Psoas muscle (tissue), 7 donors: ENCODE measurements at regions not wholly inside any gene's neighbourhood (a gene's known extent, or its start where the extent isn't known, plus 50 kb on each side); places are given as distances from the start of the nearest gene placed in this dataset.

Experiments
- ATAC-seq, 4 donors: fragments of 200-7000 bp; cut with Tn5 transposase; one replicate each; pipeline ENCODE4 v1.9.1; 2020; ENCODE audit warnings: moderate library complexity in 3 of 4, mild to moderate bottlenecking in 2 of 4
- DNase-seq, 2 donors: peaks; one replicate each; pipeline ENCODE4 v3.0.0-alpha.2; 2020
- H3K27ac ChIP-seq: fragments of 200-600 bp; one replicate; pipeline ENCODE4 v1.8.0; 2022
- H3K27me3 ChIP-seq, 3 donors: fragments of 200-600 bp in 1 of 3; one replicate each; pipeline versions ENCODE4 v1.6.1 to v1.8.0; 2013 to 2022; ENCODE audit warnings: low read length in 2 of 3, mild to moderate bottlenecking in 2 of 3, moderate library complexity in 1 of 3; ENCODE audit not compliant: insufficient read depth in 3 of 3
- H3K36me3 ChIP-seq, 2 donors: fragments of 200-600 bp in 1 of 2; one replicate each; pipeline versions ENCODE4 v1.6.1 to v1.8.0; 2013 to 2022; ENCODE audit warnings: low read depth in 1 of 2, mild to moderate bottlenecking in 1 of 2, moderate library complexity in 1 of 2; ENCODE audit not compliant: insufficient read depth in 1 of 2
- H3K4me1 ChIP-seq: fragments of 200-600 bp; one replicate; pipeline ENCODE4 v1.8.0; 2022
- H3K4me3 ChIP-seq: fragments of 200-600 bp; one replicate; pipeline ENCODE4 v1.8.0; 2022; ENCODE audit warnings: mild to moderate bottlenecking
- H3K9me3 ChIP-seq: fragments of 200-600 bp; one replicate; pipeline ENCODE4 v1.8.0; 2022
- WGBS, 3 donors: extraction: QIAGEN DNeasy Blood & Tissue Kit; methylation state at CpG; one replicate each; pipeline versions ENCODE4 v1.1.6 to v1.1.7; 2013; 5-methylcytosine and 5-hydroxymethylcytosine counted together
- intact Hi-C, 2 donors: fragments of 100-400 bp; cut with DNase I; formaldehyde crosslinking; loops; one replicate each; pipeline versions ENCODE4 v1.11.0 to v1.14.2; 2022
- TF ChIP-seq, protein P1 (sequence below): fragments of 200-600 bp; IDR thresholded peaks from one replicate; pipeline ENCODE4 v1.8.0; 2022; ENCODE audit warnings: antibody characterized with exemption
- donor health status: healthy with polysubstance abuse.
- donor health status: DM: no; HTN: no; CAD: no; lungs with moderate emphysema.
- donor health status: Bipolar disorder and iron deficiency.
- donor health status: healthy.
- donor health status: DM: yes; HTN: yes; CAD: no.
- donor health status: DM: no; HTN: no; CAD: no.
- donor health status: DM: yes; HTN: yes; CAD: no.

DNA sequence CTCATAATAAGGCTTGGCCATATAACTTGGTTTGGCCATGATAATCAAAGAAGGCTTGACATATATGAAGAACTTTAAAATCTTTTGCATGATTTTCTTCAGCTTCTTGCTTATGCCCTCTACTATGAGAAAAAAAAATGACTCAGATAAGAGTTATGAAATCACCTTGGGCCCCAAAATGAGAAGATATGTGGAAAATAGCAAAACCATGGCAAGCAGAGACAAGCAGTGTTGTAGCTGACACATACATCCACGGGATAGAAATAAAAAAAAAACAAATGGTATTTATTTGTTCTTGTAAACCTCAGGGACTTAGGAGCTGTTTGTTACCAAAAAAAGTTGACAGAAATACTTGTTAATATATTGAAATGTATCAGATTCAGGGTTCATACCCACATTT, 614.8 kb upstream of the BCHE start:
- DNase-seq = no peak
- WGBS, 3 donors = 69 to 80% (median 73%) methylated on average over 1 of the region's 1 CpG
- intact Hi-C loops = no loop called here

DNA sequence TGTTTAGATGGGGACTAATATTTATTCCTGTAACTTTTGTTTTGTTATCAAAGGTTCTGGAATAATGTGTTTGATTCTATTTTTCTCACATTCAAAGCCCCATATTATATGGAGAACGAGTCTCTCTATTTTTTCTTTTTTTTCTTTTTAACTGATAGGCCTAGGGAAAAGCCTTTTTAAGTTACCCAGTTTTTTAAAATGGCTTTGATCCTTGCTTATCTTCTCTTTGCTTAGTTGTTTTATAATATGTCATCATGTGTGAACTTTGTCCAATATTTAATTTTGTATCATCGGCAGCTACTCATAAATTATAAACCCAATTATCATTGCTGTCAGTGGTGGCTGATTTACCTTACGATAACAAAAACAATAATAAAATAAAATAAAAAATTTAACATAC, 610.3 kb upstream of the BCHE start:
- Histone ChIP-seq H3K4me1 (no peaks in the 10 kb centered on the region), H3K36me3 (no peaks in the 10 kb centered on the region), H3K9me3 (no peaks in the 10 kb centered on the region), H3K27ac (no peak overlapping the region), H3K27me3 (no peaks in the 10 kb centered on the region), H3K4me3 (no peak overlapping the region)
- intact Hi-C loops = no loop called here
- ATAC-seq (no peak), DNase-seq (no peak)
- TF ChIP-seq, protein P1, sequence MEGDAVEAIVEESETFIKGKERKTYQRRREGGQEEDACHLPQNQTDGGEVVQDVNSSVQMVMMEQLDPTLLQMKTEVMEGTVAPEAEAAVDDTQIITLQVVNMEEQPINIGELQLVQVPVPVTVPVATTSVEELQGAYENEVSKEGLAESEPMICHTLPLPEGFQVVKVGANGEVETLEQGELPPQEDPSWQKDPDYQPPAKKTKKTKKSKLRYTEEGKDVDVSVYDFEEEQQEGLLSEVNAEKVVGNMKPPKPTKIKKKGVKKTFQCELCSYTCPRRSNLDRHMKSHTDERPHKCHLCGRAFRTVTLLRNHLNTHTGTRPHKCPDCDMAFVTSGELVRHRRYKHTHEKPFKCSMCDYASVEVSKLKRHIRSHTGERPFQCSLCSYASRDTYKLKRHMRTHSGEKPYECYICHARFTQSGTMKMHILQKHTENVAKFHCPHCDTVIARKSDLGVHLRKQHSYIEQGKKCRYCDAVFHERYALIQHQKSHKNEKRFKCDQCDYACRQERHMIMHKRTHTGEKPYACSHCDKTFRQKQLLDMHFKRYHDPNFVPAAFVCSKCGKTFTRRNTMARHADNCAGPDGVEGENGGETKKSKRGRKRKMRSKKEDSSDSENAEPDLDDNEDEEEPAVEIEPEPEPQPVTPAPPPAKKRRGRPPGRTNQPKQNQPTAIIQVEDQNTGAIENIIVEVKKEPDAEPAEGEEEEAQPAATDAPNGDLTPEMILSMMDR = no peak
- 72 to 81% (median 78%) methylated on average over 3 of the region's 3 CpGs for WGBS, 3 donors

More for the DNA sequence above, 614.8 kb upstream of the BCHE start:
- Histone ChIP-seq H3K4me1 (no peaks in the 10 kb centered on the region), H3K9me3 (no peaks in the 10 kb centered on the region), H3K27me3 (no peaks in the 10 kb centered on the region), H3K36me3 (no peaks in the 10 kb centered on the region), H3K27ac (no peak overlapping the region), H3K4me3 (no peak overlapping the region)
- TF ChIP-seq, protein P1 = no peak
- no peak for ATAC-seq

DNA sequence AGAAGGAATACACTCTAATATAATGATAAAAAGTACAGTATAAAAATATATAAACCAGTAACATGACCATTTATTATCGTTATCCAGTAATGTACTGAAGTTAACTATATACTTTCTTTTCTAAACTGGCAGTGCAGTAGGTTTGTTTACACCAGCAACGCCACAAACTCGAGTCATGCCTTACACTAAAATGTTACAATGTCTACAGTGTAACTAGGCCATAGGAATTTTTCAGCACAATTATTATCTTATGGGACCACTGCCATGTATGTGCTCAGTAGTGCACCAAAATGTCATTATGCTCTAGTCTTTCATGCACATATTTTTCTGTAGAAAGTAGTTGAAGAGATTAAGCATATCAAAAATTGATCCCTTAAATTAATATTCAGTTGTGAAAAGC, 609.8 kb upstream of the BCHE start:
- no peaks in the 10 kb centered on the region for H3K4me1 ChIP-seq
- no peak overlapping the region for H3K27ac ChIP-seq
- H3K9me3 ChIP-seq = no peaks in the 10 kb centered on the region
- H3K36me3 ChIP-seq = no peaks in the 10 kb centered on the region
- no peak for DNase-seq
- no peak for ATAC-seq
- TF ChIP-seq, protein P1 = no peak
- no peaks in the 10 kb centered on the region for H3K27me3 ChIP-seq
- WGBS, 3 donors = 59 to 72% (median 72%) methylated on average over 3 of the region's 3 CpGs
- intact Hi-C loops = no loop called here
- no peak overlapping the region for H3K4me3 ChIP-seq

DNA sequence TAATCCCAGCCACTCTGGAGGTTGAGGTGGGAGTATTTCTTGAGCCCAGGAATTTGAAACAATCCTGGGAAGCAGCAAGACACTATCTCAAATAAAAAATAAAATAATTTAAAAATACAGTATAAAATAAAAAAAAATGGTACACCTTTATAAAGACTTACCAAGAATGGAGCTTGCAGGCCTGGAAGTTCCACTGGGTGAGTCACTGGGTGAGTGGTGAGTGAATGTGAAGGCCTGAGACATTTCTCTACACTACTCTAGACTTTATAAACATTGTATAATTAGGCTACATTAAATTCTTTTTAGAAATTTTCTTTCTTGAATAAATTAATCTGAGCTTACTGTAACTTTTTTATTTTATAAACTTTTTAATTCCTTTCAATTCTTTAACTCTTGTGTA, 609.1 kb upstream of the BCHE start:
- Histone ChIP-seq H3K36me3 (no peaks in the 10 kb centered on the region), H3K27me3 (no peaks in the 10 kb centered on the region), H3K9me3 (no peaks in the 10 kb centered on the region), H3K4me3 (no peak overlapping the region), H3K4me1 (no peaks in the 10 kb centered on the region), H3K27ac (no peak overlapping the region)
- no peak for DNase-seq
- TF ChIP-seq, protein P1 = no peak
- ATAC-seq = no peak
- intact Hi-C loops = no loop called here

DNA sequence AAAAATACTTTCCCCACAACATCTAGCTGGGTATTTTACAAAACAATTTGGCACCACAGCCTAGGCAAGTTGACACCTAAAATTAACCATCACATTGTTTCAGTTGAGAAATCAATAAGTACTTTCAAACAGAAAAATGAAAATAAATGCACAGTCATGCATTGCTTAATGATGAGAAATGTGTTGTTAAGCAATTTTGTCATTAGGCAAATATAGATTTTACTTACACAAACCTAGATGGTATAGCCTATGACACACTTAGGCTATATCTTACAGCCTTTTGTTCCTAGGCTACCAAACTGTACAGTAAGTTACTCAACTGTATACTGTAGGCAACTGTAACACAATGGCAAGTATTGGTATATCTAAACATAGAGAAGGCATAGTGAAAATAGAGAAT, 608.6 kb upstream of the BCHE start:
- Histone ChIP-seq H3K27me3 (no peaks in the 10 kb centered on the region), H3K27ac (no peak overlapping the region), H3K4me3 (no peak overlapping the region), H3K36me3 (no peaks in the 10 kb centered on the region), H3K9me3 (no peaks in the 10 kb centered on the region), H3K4me1 (no peaks in the 10 kb centered on the region)
- DNase-seq (no peak), ATAC-seq (no peak)
- TF ChIP-seq, protein P1 = no peak
- intact Hi-C loops = no loop called here
